ENCODE measurements at regions not wholly inside any gene's neighbourhood (a gene's known extent, or its start where the extent isn't known, plus 50 kb on each side); places are given as distances from the start of the nearest gene placed in this dataset.
"Not testable (repeated sequence)": the region's sequence is repeated elsewhere in the genome, so short reads cannot be mapped to it uniquely, and the experiment has no call there.

GRCh38 chr4:9670725-9671124, 110.7 kb upstream of the DRD5 start:
- TF ChIP-seq EZH2 (IDR thresholded peaks at IDR 0.05; ENCODE audit: borderline replicate concordance, insufficient read depth, low read length, poor library complexity, severe bottlenecking); CTCF (IDR thresholded peaks at IDR 0.05; ENCODE audit: poor library complexity, severe bottlenecking); REST (IDR thresholded peaks at IDR 0.05; ENCODE audit: borderline replicate concordance); TAF1 (IDR thresholded peaks at IDR 0.05; ENCODE audit: low read depth); POLR2AphosphoS5 (IDR thresholded peaks at IDR 0.05); SMC3 (conservative IDR thresholded peaks at IDR 0.05; ENCODE audit: poor library complexity): not testable (repeated sequence)
